Spinal cord (tissue), 9 donors: ENCODE measurements at regions not wholly inside any gene's neighbourhood (a gene's known extent, or its start where the extent isn't known, plus 50 kb on each side); places are given as distances from the start of the nearest gene placed in this dataset.
"Not testable (repeated sequence)": the region's sequence is repeated elsewhere in the genome, so short reads cannot be mapped to it uniquely, and the experiment has no call there.

ENCODE experiments used
- DNase-seq, 6 donors: peaks; one replicate each; pipeline versions ENCODE4 v3.0.0 to v3.0.0-alpha.2; 2013 to 2015; ENCODE audit warnings: low spot score in 6 of 6, low read depth in 4 of 6
- H3K27ac ChIP-seq: one replicate; pipeline ENCODE4 v1.5.1; 2013; ENCODE audit warnings: low read depth, low read length, control low read depth
- H3K27me3 ChIP-seq: one replicate; pipeline ENCODE4 v1.6.1; 2013; ENCODE audit warnings: low read length; ENCODE audit not compliant: control insufficient read depth, insufficient read depth
- H3K36me3 ChIP-seq: one replicate; pipeline ENCODE4 v1.6.1; 2013; ENCODE audit warnings: low read length; ENCODE audit not compliant: control insufficient read depth, insufficient read depth
- H3K4me1 ChIP-seq: one replicate; pipeline ENCODE4 v1.6.1; 2013; ENCODE audit warnings: low read length; ENCODE audit not compliant: control insufficient read depth, insufficient read depth
- H3K4me3 ChIP-seq: one replicate; pipeline ENCODE4 v1.5.1; 2013; ENCODE audit warnings: low read depth, low read length, control low read depth
- H3K9me3 ChIP-seq: one replicate; pipeline ENCODE4 v1.6.1; 2013; ENCODE audit warnings: low read length; ENCODE audit not compliant: control insufficient read depth, insufficient read depth
- WGBS: methylation state at CpG from one replicate; pipeline ENCODE4 v1.1.5; 2013; ENCODE audit warnings: missing lambda C conversion rate; ENCODE audit not compliant: insufficient coverage; 5-methylcytosine and 5-hydroxymethylcytosine counted together
- donor health status: healthy.

DNA sequence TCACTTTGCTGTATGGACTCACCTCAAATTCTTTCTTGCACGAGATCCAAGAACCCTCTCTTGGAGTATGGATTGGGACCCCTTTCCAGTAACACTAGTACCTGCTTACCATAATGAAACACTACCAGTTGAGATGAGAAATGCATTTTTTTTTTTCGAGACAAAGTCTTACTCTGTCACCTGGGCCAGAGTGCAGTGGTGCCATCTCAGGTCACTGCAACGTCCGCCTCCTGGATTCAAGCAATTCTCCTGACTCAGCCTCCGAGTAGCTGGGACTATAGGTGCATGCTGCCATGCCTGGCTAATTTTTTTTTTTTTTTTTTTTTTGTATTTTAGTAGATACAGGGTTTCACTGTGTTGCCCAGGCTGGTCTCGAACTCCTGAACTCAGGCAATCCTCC lies 167.0 kb downstream of the THBS2 start:
- H3K9me3 ChIP-seq, H3K27me3 ChIP-seq, H3K27ac ChIP-seq, H3K4me3 ChIP-seq, DNase-seq, H3K36me3 ChIP-seq, H3K4me1 ChIP-seq: not testable (repeated sequence)
- 94% methylated on average over 2 of the region's 6 CpGs for WGBS

DNA sequence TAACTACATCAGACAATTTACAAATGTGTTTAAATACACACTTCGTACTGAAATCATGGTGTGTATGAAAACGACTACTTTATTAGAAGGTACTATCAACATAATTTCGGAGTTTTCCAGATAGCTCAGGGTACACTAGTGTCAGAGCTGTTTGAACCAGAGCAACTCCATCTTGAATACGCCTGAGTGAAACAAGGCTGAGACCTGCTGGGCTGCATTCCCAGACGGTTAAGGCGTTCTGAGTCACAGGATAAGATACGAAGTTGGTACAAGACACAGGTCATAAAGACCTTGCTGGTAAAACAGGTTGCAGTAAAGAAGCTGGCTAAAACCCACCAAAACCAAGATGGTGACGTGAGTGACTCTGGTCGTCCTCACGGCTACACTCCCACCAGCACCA lies 167.6 kb downstream of the THBS2 start:
- no peak for DNase-seq
- no peaks in the 10 kb centered on the region for H3K4me1 ChIP-seq
- 93% methylated on average over 7 of the region's 10 CpGs for WGBS
- no peak overlapping the region for H3K4me3 ChIP-seq
- H3K9me3 ChIP-seq = peaks cover 2% of the 10 kb centered on the region
- no peaks in the 10 kb centered on the region for H3K27me3 ChIP-seq
- H3K36me3 ChIP-seq = no peaks in the 10 kb centered on the region
- H3K27ac ChIP-seq = no peak overlapping the region

DNA sequence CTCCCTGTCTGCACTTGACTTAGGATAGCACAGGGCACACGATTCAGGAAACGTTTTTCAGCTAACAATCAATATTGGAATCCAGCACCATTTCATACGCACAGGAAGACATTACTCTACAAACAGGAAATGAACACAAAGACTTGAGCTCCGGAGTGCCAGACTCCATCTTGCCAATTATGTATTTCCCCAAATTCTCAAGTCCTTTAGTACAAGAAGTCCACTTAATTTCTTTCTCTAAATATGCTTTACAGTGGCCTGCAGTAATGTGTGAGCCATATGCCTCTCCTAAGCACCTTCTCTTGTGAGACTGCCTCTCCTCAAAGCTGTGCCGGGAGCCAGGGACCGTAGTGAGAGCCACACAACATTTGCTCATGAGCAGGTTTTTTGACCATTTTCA lies 168.2 kb downstream of the THBS2 start:
- no peaks in the 10 kb centered on the region for H3K27me3 ChIP-seq
- 93% methylated on average over 6 of the region's 6 CpGs for WGBS
- H3K36me3 ChIP-seq = no peaks in the 10 kb centered on the region
- H3K4me3 ChIP-seq = no peak overlapping the region
- H3K9me3 ChIP-seq = peaks cover under 1% of the 10 kb centered on the region
- no peaks in the 10 kb centered on the region for H3K4me1 ChIP-seq
- DNase-seq = no peak
- no peak overlapping the region for H3K27ac ChIP-seq

DNA sequence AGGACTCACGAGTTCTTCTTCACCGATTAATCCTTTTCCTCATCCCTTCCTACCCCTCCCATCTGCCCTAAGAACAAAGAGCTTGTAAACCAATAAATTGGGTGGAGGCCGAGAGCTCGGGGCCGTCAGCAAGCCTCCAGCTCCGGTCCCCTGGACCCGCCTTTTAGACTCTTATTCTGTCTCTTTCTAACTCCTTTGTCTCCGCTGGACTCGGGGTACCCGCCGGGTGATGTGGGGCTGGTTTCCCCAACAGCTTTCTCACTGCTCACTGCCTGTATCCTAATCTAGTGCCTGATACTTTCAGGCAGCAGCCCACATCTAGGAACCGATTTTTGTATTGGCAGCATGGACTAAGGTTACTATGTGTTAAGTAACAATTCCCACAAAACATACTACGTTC lies 169.1 kb downstream of the THBS2 start:
- H3K27me3 ChIP-seq, H3K9me3 ChIP-seq, H3K4me1 ChIP-seq, H3K4me3 ChIP-seq, H3K27ac ChIP-seq, H3K36me3 ChIP-seq, DNase-seq: not testable (repeated sequence)
- WGBS = 89% methylated on average over 5 of the region's 13 CpGs

DNA sequence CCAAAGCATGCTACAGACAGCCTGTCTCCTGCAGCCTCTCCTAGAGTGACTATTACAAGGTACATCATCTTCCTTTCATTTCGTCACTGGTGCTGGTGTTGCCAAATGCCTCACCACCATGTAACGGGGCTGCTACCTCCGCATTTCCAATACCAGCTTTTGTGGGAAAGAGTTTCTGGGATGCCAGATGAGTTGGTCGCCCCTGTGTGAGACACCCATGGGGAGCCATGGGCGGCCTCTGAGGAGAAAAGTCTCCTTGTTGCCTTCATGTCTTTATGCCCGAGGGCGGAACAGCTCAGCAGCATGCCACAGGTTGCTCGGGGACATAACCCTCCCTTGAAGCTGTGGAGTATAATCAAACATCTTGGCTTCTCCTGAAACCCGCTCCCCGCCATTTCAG lies 169.6 kb downstream of the THBS2 start:
- Histone ChIP-seq H3K36me3 (no peaks in the 10 kb centered on the region), H3K27me3 (no peaks in the 10 kb centered on the region), H3K4me3 (no peak overlapping the region), H3K4me1 (no peaks in the 10 kb centered on the region), H3K27ac (no peak overlapping the region), H3K9me3 (no peaks in the 10 kb centered on the region)
- no peak for DNase-seq
- WGBS = 95% methylated on average over 9 of the region's 10 CpGs

DNA sequence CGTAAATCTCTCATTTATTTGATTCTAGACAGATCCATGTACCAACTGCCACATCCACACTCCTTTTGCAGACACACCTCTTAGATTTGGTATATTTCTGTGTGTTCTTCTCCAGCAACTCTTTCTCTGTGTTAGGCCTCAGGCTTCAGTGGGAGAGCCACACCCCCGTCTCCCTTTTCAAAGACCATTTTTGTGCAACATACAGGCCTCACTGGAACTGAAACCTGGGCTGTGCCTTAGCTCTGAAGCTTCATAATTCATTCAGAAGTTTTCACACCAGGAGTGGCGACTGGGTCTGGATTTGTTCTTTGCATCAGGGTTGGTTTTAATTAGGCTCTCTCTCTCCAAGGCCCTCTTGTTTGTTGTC lies 170.2 kb downstream of the THBS2 start:
- H3K27ac ChIP-seq = no peak overlapping the region
- no peak overlapping the region for H3K4me3 ChIP-seq
- no peak for DNase-seq
- H3K4me1 ChIP-seq = no peaks in the 10 kb centered on the region
- WGBS = no CpG with 5 or more reads among the region's 3 CpGs
- no peaks in the 10 kb centered on the region for H3K36me3 ChIP-seq
- no peaks in the 10 kb centered on the region for H3K27me3 ChIP-seq
- H3K9me3 ChIP-seq = no peaks in the 10 kb centered on the region

DNA sequence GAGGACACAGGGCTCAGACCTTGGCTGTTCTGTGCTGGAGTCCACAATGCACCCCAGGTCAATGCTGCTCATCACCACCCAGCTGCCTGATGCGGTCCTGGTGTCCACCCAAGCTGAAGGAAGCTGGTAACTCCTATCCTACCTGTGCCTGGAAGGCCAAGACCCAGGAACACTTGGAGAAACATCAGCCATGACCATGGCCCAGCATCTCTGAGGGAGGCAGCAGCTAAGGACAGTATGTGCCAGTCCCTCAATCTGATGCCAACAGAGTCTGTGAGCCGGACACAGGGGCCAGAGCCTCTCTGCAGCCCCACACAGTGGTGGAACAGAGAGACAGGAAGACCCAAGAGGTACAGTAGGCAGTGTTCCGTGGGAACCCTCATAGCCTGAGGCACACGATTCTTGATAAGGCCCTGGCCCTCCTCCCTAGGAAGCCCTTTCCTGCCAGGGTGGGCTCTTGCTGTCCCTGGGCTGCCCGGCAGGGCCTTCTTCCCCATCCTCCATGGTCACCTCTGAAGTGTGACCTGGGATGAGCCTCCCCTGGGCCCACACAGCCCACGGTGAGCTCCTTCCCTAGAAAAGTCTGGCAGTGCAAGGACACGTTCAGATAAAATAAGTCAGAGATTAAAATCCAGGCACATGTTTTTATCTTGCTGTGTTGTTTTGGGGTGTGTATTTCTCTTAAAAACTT lies 170.7 kb downstream of the THBS2 start:
- no peak for DNase-seq
- no peak overlapping the region for H3K4me3 ChIP-seq
- no peaks in the 10 kb centered on the region for H3K4me1 ChIP-seq
- 88% methylated on average over 5 of the region's 7 CpGs for WGBS
- no peaks in the 10 kb centered on the region for H3K36me3 ChIP-seq
- H3K27me3 ChIP-seq = no peaks in the 10 kb centered on the region
- no peaks in the 10 kb centered on the region for H3K9me3 ChIP-seq
- H3K27ac ChIP-seq = no peak overlapping the region

DNA sequence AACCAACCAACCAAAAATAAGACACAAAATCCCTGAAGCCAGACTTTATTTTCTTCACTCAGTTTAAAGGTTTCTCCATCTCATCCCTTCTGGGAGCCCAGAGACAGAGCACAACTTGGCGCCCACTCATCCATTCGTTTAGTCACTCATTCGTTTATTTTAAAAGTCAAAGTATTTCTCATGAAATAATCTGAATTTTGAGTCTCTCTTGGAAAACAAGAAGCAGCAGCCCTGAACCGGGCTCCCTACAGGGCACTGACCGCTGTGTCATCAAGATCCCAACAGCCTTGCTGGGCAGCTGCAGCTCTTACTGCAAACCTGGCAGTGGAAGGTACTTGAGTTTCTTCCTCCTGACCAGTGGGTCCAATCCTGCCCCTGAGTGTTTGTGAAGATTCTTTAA lies 171.6 kb downstream of the THBS2 start:
- Histone ChIP-seq H3K27ac (no peak overlapping the region), H3K4me1 (no peaks in the 10 kb centered on the region), H3K27me3 (no peaks in the 10 kb centered on the region), H3K4me3 (no peak overlapping the region), H3K36me3 (no peaks in the 10 kb centered on the region), H3K9me3 (no peaks in the 10 kb centered on the region)
- WGBS = 79% methylated on average over 5 of the region's 5 CpGs
- no peak for DNase-seq

DNA sequence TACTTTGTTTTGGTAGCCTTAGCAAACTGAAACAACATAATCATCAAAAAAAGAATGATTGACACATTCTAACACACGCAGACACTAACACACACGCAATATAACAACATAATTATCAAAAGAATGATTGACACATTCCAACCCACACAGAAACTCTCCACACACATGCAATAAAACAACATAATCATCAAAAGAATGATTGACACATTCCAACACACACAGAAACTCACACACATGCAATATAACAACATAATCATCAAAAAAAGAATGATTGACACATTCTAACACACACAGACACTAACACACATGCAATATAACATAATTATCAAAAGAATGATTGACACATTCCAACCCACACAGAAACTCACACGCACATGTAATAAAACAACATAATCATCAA lies 172.4 kb downstream of the THBS2 start:
- no peak overlapping the region for H3K4me3 ChIP-seq
- H3K27ac ChIP-seq = no peak overlapping the region
- 94% methylated on average over 3 of the region's 3 CpGs for WGBS
- no peaks in the 10 kb centered on the region for H3K4me1 ChIP-seq
- no peaks in the 10 kb centered on the region for H3K27me3 ChIP-seq
- H3K36me3 ChIP-seq = no peaks in the 10 kb centered on the region
- no peaks in the 10 kb centered on the region for H3K9me3 ChIP-seq
- DNase-seq = no peak

DNA sequence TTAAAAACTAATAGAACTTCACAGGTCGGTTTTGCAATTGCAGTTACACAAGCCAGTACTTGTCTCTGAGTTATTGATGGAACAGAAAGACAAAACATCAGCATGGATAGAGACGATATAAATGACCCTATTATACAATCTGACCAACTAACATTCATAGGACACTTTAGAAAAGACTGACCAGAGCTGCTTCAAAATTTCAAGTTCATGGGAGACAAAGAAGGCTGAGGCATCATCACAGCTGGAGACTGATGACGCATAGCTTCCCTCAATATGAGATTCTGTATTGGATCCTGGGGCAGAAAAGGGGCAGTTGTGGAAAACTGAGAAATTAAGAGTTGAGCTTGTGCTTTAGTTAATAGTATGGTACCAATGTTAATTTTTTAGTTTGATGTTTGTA lies 174.0 kb downstream of the THBS2 start:
- Histone ChIP-seq H3K4me1 (no peaks in the 10 kb centered on the region), H3K4me3 (no peak overlapping the region), H3K36me3 (no peaks in the 10 kb centered on the region), H3K27me3 (no peaks in the 10 kb centered on the region), H3K9me3 (no peaks in the 10 kb centered on the region), H3K27ac (no peak overlapping the region)
- no peak for DNase-seq
- 89% methylated on average over 1 of the region's 3 CpGs for WGBS
